Heart right ventricle (tissue), 16 donors: ENCODE measurements at regions not wholly inside any gene's neighbourhood (a gene's known extent, or its start where the extent isn't known, plus 50 kb on each side); places are given as distances from the start of the nearest gene placed in this dataset.

Source experiments
- ATAC-seq, 8 donors: fragments of 200-7000 bp; cut with Tn5 transposase; one replicate each; pipeline ENCODE4 v1.9.1; 2020; ENCODE audit warnings: mild to moderate bottlenecking in 8 of 8, moderate library complexity in 8 of 8, moderate number of reproducible peaks in 1 of 8
- DNase-seq, 2 donors: peaks; one replicate each; pipeline ENCODE4 v3.0.0-alpha.2; 2020
- H3K27ac ChIP-seq, 10 donors: fragments of 200-600 bp; sonication (generic) in 2 of 10; one replicate each; pipeline versions ENCODE4 v1.5.0 to v1.8.0; 2020 to 2022; ENCODE audit warnings: mild to moderate bottlenecking in 3 of 10
- H3K27me3 ChIP-seq, 7 donors: fragments of 200-600 bp; one replicate each; pipeline ENCODE4 v1.8.0; 2021 to 2022; ENCODE audit warnings: mild to moderate bottlenecking in 2 of 7
- H3K36me3 ChIP-seq, 9 donors: fragments of 200-600 bp; sonication (generic) in 1 of 9; one replicate each; pipeline versions ENCODE4 v1.5.0 to v1.8.0; 2020 to 2022; ENCODE audit warnings: mild to moderate bottlenecking in 2 of 9
- H3K4me1 ChIP-seq, 9 donors: fragments of 200-600 bp; sonication (generic) in 1 of 9; one replicate each; pipeline versions ENCODE4 v1.5.0 to v1.8.0; 2020 to 2022; ENCODE audit warnings: mild to moderate bottlenecking in 4 of 9
- H3K4me3 ChIP-seq, 10 donors: fragments of 200-600 bp; sonication (generic) in 2 of 10; one replicate each; pipeline versions ENCODE4 v1.5.0 to v1.8.0; 2020 to 2022; ENCODE audit warnings: mild to moderate bottlenecking in 7 of 10, moderate library complexity in 2 of 10
- H3K9me3 ChIP-seq, 11 donors: fragments of 200-600 bp in 10 of 11; sonication (generic) in 2 of 11; one replicate each; pipeline versions ENCODE4 v1.5.0 to v1.8.0; 2013 to 2022; ENCODE audit warnings: mild to moderate bottlenecking in 2 of 11, control low read depth in 1 of 11, moderate library complexity in 1 of 11
- WGBS, 2 donors: extraction: QIAGEN DNeasy Blood & Tissue Kit; methylation state at CpG; one replicate each; pipeline ENCODE4 v1.1.7; 2013; ENCODE audit warnings: inconsistent platforms in 1 of 2; 5-methylcytosine and 5-hydroxymethylcytosine counted together
- intact Hi-C, 10 donors: fragments of 100-400 bp; cut with DNase I; formaldehyde crosslinking; loops; one replicate each; pipeline versions ENCODE4 v1.11.1 to v1.14.2; 2022
- TF ChIP-seq, protein P1 (sequence below), 9 donors: fragments of 200-600 bp; sonication (generic) in 2 of 9; IDR thresholded peaks; one replicate each; pipeline versions ENCODE4 v1.5.0 to v1.8.0; 2021 to 2022; ENCODE audit warnings: antibody characterized with exemption in 9 of 9, mild to moderate bottlenecking in 5 of 9, moderate library complexity in 1 of 9
- donor health status: Arrhythmogenic right ventricular cardiomyopathy.
- donor health status: ischemic (EF 13 %, LVEDD 7.1; RV severe dilation, severe dysfunction).
- donor health status: healthy with polysubstance abuse.
- donor health status: DM: no; HTN: yes; CAD: no.
- donor health status: DM: no; HTN: no; CAD: no.
- donor health status: ischemic (EF 25% LVEDD 6.9; RV normal size, moderate dysfunction).
- donor health status: ischemic (EF 25% LVEDD 5.7; RV mildly dilated, moderate dysfunction).
- donor health status: healthy.
- donor health status: DM: yes; HTN: yes; CAD: no.
- donor health status: Ischemic cardiomyopathy.
- donor health status: ischemic (EF 35%, LVEDD 5.7; RV mildly dilated, moderate dysfunction).
- donor health status: nonischemic (EF 11% LVEDD 7.7; RV severe dilation, severe dysfunction).
- donor health status: DM: yes; HTN: yes; CAD: no.
- donor health status: PGD.
- donor health status: ischemic (EF 29% LVEDD 5.4; RV normal size, mild dysfunction).
- donor health status: nonischemic (EF 23%, LVEDD 6.1; RV moderate dilation, normal function).

DNA sequence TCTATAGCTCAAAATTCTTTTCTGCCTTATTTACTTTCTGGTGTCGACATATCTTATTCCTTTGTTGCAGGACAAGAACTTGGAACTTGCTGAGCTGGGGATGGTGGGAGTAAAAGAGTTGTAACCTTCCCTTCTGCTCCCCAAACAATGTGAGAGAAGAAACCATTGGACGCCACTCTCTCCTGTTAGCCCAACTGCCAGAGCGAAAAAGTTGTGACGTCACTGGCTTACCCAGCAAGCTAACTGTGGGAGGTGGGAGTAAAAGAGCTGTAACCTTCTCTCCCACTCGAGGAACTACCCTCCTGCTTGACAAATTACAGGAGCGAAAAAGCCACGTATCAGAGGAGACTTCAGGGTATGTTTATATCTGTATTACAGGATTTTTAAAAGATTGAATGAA lies 90.0 kb upstream of the PCDH10 start:
- 68 to 83% methylated on average over 7 of the region's 7 CpGs for WGBS, 2 donors

DNA sequence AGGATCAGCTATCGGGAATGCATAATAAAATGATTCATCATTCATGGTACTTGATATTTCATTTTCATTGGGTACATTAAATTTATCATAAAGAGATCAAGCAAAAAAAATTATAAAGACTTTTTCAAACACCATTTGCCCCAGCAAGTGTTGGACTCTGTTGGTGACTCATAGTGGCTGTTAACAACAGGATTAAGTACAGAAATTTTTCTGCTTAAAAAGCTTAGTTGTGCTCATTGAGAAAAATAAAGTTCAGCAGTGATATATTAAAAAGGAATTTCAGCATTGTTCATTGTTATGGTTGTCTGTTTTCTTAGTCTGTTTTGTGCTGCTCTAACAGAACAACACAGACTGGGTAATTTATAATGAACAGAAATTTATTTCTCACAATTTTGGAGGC lies 86.2 kb upstream of the PCDH10 start:
- Histone ChIP-seq H3K36me3 (no peaks in the 10 kb centered on the region), H3K9me3 (peaks cover 0 to 23% (median 9%) of the 10 kb centered on the region in 11 donors), H3K27ac (no peak overlapping the region), H3K4me3 (no peak overlapping the region), H3K27me3 (no peaks in the 10 kb centered on the region), H3K4me1 (no peaks in the 10 kb centered on the region)
- TF ChIP-seq, protein P1, sequence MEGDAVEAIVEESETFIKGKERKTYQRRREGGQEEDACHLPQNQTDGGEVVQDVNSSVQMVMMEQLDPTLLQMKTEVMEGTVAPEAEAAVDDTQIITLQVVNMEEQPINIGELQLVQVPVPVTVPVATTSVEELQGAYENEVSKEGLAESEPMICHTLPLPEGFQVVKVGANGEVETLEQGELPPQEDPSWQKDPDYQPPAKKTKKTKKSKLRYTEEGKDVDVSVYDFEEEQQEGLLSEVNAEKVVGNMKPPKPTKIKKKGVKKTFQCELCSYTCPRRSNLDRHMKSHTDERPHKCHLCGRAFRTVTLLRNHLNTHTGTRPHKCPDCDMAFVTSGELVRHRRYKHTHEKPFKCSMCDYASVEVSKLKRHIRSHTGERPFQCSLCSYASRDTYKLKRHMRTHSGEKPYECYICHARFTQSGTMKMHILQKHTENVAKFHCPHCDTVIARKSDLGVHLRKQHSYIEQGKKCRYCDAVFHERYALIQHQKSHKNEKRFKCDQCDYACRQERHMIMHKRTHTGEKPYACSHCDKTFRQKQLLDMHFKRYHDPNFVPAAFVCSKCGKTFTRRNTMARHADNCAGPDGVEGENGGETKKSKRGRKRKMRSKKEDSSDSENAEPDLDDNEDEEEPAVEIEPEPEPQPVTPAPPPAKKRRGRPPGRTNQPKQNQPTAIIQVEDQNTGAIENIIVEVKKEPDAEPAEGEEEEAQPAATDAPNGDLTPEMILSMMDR (IDR thresholded peaks at IDR 0.05) = no peak
- WGBS, 2 donors = 81 to 88% methylated on average over 1 of the region's 1 CpG
- ATAC-seq (no peak), DNase-seq (no peak)
- intact Hi-C loops = no loop called here

More for the DNA sequence above, 90.0 kb upstream of the PCDH10 start:
- TF ChIP-seq, protein P1 (IDR thresholded peaks at IDR 0.05) = no peak
- DNase-seq = no peak
- no peak for ATAC-seq
- Histone ChIP-seq H3K36me3 (no peaks in the 10 kb centered on the region), H3K4me3 (no peak overlapping the region), H3K4me1 (no peaks in the 10 kb centered on the region), H3K9me3 (peaks cover 0 to 5% (median 0%) of the 10 kb centered on the region in 11 donors), H3K27ac (no peak overlapping the region), H3K27me3 (no peaks in the 10 kb centered on the region)
- intact Hi-C loops = no loop called here

DNA sequence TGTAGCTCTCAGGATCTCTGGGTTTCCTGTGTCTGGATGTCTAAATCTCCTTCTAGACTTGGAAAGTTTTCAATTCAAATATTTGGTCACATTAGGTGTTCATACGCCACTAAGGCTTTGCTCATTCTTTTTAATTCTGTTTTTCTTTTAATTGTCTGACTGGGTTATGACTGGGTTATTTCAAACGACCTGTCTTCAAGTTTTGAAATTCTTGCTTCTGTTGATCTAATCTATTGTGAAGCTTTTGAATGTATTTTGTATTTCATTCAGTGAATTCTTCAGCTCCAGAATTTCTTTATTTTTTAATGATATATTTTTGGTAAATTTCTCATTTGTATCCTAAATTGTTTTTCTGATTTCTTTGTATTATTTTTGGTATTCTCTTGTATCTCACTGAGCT lies 81.0 kb upstream of the PCDH10 start:
- Histone ChIP-seq H3K36me3 (no peaks in the 10 kb centered on the region), H3K27ac (no peak overlapping the region), H3K4me1 (no peaks in the 10 kb centered on the region), H3K4me3 (no peak overlapping the region), H3K9me3 (peaks cover 0 to 64% (median 22%) of the 10 kb centered on the region in 11 donors), H3K27me3 (no peaks in the 10 kb centered on the region)
- DNase-seq = no peak
- TF ChIP-seq, protein P1 (IDR thresholded peaks at IDR 0.05) = no peak
- intact Hi-C loops = no loop called here
- WGBS, 2 donors = 57 to 77% methylated on average over 2 of the region's 2 CpGs
- no peak for ATAC-seq

DNA sequence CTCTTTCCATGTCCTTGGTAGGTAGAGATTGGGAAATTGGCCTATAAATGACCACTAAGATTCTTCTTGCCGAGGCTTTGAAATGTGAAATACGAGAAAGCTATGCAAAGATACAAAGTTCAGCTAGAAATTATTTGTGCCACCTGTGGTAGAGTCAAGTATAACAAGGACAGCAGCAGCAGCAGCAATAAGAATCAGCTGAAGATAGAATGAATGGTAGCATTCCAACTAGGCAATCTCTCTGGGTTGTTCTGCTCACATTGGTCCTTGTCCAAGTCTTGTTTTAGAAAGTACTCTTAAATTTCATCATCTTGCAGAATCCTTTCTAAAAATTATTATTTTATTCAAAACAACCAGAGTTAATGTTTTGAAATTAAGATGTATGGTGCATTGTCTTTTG lies 67.8 kb upstream of the PCDH10 start:
- Histone ChIP-seq H3K36me3 (no peaks in the 10 kb centered on the region), H3K27me3 (no peaks in the 10 kb centered on the region), H3K4me3 (no peak overlapping the region), H3K9me3 (peaks cover 0 to 12% (median 0%) of the 10 kb centered on the region in 11 donors), H3K27ac (no peak overlapping the region), H3K4me1 (no peaks in the 10 kb centered on the region)
- intact Hi-C loops = no loop called here
- DNase-seq (no peak), ATAC-seq (no peak)
- TF ChIP-seq, protein P1 (IDR thresholded peaks at IDR 0.05) = no peak
- 73 to 74% methylated on average over 2 of the region's 2 CpGs for WGBS, 2 donors
